SKM-1 (cell line): ENCODE measurements at regions not wholly inside any gene's neighbourhood (a gene's known extent, or its start where the extent isn't known, plus 50 kb on each side); places are given as distances from the start of the nearest gene placed in this dataset.

Experiments used
- DNase-seq: peaks from one replicate; lab custom pipeline; 2025; ENCODE audit not compliant: unreplicated experiment; lab: John Stamatoyannopoulos, UW

DNA sequence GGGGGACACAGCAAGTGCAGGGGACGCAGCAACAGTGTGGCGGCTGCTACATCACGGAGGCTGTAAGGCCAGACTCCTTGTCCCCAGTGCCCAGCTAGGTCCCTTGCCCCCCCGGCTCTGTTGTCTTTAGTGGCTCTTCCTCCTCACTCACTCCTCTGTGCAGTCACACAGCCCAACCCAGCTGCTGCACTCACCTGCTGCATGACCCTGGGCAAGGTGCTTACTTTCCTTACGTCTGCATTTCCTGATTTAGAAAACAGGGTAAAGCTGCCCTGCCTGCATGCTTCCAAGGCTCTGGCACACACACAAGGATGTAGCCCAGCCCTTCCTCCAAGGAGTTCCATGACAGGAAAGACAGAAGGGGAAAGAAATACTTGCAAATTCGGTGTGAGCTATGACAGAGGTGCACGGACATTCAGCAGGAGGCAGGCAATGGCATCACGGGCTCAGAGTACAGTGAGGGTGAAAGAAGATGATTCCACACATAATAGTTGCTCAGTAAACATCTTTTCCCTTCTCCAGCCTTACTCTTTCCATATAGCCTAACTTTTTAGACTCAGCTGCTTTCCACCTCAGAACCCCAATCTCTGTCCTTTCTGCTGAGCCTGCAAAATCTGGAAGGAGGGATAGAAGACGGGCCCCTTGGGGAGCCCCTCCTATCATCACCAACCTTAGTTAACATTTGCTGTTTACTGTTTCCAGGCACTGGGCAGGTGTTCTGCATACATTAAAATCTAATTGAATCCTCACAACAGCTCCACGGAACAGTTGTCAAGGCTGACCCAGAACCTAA, 150.9 kb downstream of the MRM1 start:
- DNase-seq: no peak

GRCh38 chr17:36755586-36755985, 154.2 kb downstream of the MRM1 start:
- DNase-seq: no peak

DNA sequence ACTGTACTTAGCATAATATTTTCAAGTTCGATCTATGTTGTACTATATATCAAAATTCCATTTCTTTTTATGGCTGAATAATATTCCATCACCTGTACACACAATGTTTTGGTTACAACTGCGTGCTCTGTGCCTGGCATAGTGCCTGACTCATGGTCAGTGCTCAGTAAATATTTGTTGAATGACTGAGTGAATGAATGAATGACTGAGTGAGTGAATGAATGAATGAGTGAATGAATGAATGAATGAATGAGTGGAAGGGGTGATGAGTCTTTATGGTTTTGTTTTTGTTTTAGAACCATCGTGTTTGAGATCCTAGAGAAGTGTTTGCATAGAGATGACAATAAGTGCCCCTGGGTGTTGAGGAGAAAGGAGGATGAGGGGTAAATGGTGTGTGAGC, 155.3 kb downstream of the MRM1 start:
- DNase-seq: no peak

- no peak for DNase-seq
These were observed 159.0 kb downstream of the MRM1 start for GRCh38 chr17:36760425-36760824.

- DNase-seq: no peak
These were observed 160.0 kb downstream of the MRM1 start for GRCh38 chr17:36761203-36761950.

- DNase-seq: no peak
These were observed 164.2 kb downstream of the MRM1 start for GRCh38 chr17:36765436-36766043.

GRCh38 chr17:36768394-36768793, 167.0 kb downstream of the MRM1 start:
- DNase-seq: no peak

DNA sequence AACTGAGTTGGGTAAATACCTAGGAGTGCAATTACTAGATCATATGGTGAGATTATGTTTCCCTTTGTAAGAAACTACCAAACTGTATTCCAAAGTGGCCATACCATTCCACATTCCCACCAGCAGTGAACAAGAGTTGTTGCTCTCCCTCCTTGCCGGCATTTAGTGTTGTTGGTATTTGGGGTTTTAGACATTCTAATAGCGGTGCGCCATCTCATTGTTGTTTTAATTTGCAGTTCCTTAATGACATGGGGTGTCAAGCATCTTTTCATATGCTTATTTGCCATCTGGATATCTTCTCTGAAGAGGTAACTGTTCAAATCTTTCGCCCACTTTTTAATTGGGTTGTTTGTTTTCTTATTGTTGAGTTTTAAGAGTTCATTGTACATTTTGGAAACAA, 164.2 kb upstream of the LHX1 start:
- no peak for DNase-seq

- no peak for DNase-seq
These were observed 160.2 kb upstream of the LHX1 start for GRCh38 chr17:36777118-36777517.

- DNase-seq: no peak
These were observed 158.8 kb upstream of the LHX1 start for GRCh38 chr17:36778448-36778847.

DNA sequence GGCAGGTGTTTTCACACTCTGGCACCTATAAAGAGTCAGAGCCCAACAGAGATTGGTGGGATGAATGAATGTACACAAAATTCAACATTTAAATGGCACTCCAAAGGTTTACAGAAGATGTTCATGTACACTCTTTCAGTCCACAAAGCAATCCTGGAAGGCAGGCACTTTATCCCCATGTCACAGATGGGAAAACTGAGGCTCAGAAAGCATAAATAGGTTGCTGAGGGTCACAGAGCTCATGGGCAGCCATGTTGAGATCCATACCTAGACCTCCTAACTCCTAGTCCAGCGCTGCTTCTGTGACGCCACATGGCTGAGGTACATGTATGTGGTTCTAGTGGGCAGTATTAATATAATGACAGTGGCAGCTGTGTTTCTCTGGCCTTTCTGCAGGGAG, 157.7 kb upstream of the LHX1 start:
- no peak for DNase-seq

GRCh38 chr17:36784633-36785032, 152.6 kb upstream of the LHX1 start:
- DNase-seq: no peak

- no peak for DNase-seq
These were observed 150.4 kb upstream of the LHX1 start for GRCh38 chr17:36786867-36787266.

- DNase-seq: no peak
These were observed 145.9 kb upstream of the LHX1 start for GRCh38 chr17:36791150-36791941.

GRCh38 chr17:36791942-36792475, 145.3 kb upstream of the LHX1 start:
- no peak for DNase-seq

GRCh38 chr17:36792849-36793248, 144.4 kb upstream of the LHX1 start:
- no peak for DNase-seq

- no peak for DNase-seq
These were observed 143.3 kb upstream of the LHX1 start for GRCh38 chr17:36793976-36794375.

DNA sequence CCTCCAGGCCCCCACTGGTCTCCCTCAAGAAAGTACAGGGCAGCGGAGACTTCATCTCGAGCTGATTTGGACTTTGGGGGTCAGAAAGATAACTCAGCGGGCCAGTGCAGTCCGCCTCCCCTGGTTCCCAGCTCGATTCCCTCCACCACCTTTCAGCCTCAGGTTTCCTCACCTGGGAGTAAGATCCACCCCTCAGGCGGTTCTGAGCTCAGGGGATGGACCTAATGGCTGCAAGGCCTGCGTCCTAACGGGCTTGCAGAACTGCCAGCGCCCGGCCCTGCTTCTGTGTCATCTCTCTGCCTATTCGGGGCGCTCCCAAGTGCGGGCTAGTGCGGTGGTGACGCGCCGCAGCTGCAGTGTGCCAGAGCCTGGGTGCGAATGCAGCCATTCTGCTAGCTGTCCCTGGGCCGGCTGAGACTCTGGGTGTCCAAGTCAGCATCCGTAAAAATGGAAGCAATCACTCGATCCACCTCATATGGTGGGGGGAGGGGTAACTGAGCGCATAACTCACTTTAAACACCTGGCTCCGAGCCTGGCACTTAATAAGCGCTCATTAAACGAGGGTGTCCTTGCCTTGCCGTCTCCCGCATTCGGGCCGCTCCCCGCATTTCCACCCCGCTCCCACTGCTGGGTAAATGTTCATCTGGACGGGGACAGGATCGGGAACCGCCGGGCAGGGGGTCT, 129.6 kb upstream of the LHX1 start:
- DNase-seq: no peak

- no peak for DNase-seq
These were observed 129.1 kb upstream of the LHX1 start for GRCh38 chr17:36808180-36808661.

DNA sequence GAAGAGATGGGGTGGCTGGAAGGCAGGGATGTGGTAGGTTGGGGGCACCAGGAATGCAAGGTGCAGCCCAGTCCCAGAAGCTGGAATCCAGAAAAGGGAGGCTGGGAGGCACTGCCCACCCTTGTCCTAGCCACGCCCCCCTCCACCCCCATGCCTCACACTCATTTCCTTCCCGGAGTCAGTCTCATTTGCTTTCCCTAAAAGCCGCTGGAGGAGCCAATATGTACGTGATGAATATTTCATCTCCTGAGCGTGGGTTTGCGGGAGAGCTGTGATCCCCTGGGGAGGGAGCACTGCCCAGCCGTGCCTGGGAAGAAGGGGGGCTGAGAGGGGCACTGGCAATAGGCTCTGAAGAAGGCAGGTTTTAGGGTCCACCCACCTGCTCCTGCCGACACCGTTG, 124.5 kb upstream of the LHX1 start:
- DNase-seq: no peak
